ENCODE measurements at regions not wholly inside any gene's neighbourhood (a gene's known extent, or its start where the extent isn't known, plus 50 kb on each side); places are given as distances from the start of the nearest gene placed in this dataset. TPM values are rescaled to one million over a fixed set of nuclear protein-coding genes. Genes with fewer than 3 reads are reported as not detected.

DNA sequence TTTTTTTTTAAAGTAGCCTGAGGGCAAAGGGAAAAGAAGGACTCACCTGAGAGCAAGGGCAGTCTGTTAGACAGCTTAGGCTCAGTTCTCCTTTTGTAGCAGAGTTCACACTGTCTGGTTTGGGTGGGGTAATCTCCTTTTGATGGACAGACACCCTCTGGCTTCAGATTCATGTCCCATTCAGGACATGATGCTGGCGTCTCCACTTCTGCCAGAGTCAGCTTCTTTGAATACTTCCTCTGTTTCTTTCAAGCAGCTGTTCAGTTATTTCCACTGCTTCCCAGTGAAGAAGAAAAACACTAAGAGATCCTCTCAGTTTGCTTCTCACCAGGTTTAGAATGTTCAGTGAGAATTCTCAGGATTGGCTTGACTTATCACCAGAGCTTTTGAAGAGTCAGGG lies 79.0 kb upstream of the HSD17B12 start:
- Histone ChIP-seq H3K9me3 (replicated peaks) (peaks cover 10% of the 10 kb centered on the region), H3K4me3 (no peak overlapping the region), H3K27ac (replicated peaks) (no peak overlapping the region), H3K4me1 (no peaks in the 10 kb centered on the region), H3K27me3 (ENCODE audit: low read depth) (peaks cover 80% of the 10 kb centered on the region), H3K36me3 (no peaks in the 10 kb centered on the region)
- no peak for TF ChIP-seq CTCF (IDR thresholded peaks at IDR 0.05; ENCODE audit: borderline replicate concordance)
- intact Hi-C loops (cut with micrococcal nuclease), result no loop called here
- no peak for DNase-seq

GRCh38 chr11:43602670-43603069 lies 77.9 kb upstream of the HSD17B12 start:
- no peak overlapping the region for H3K4me3 ChIP-seq
- intact Hi-C loops (cut with micrococcal nuclease), result no loop called here
- H3K4me1 ChIP-seq, result no peaks in the 10 kb centered on the region
- no peaks in the 10 kb centered on the region for H3K36me3 ChIP-seq
- DNase-seq, result no peak
- peaks cover 10% of the 10 kb centered on the region for H3K9me3 ChIP-seq (replicated peaks)
- H3K27me3 ChIP-seq (ENCODE audit: low read depth), result peaks cover 74% of the 10 kb centered on the region
- TF ChIP-seq CTCF (IDR thresholded peaks at IDR 0.05; ENCODE audit: borderline replicate concordance), result no peak
- no peak overlapping the region for H3K27ac ChIP-seq (replicated peaks)

DNA sequence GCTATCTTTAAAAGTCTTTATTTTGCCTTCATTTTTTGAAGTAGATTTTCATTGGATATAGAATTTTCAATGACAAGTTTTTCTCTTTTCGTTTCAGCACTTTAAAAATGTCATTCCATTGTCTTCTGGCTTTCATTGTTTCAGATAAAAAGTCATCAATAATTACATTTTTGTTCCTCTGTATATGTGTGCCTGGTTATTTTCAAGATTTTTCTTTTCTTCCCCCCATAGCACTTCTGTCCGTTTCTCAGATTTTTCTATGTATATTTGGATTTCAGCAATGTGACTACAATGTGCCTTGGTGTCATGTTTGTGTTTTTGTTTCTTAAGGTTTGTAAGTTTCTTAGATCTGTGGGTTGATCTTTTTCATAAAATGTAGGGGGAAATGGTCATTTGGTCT lies 66.3 kb upstream of the HSD17B12 start:
- peaks cover 24% of the 10 kb centered on the region for H3K27me3 ChIP-seq (ENCODE audit: low read depth)
- intact Hi-C loops (cut with micrococcal nuclease), result no loop called here
- H3K9me3 ChIP-seq (replicated peaks), result peaks cover 26% of the 10 kb centered on the region
- no peak for TF ChIP-seq CTCF (IDR thresholded peaks at IDR 0.05; ENCODE audit: borderline replicate concordance)
- no peaks in the 10 kb centered on the region for H3K4me1 ChIP-seq
- H3K36me3 ChIP-seq, result no peaks in the 10 kb centered on the region
- no peak overlapping the region for H3K27ac ChIP-seq (replicated peaks)
- DNase-seq, result no peak
- H3K4me3 ChIP-seq, result no peak overlapping the region

DNA sequence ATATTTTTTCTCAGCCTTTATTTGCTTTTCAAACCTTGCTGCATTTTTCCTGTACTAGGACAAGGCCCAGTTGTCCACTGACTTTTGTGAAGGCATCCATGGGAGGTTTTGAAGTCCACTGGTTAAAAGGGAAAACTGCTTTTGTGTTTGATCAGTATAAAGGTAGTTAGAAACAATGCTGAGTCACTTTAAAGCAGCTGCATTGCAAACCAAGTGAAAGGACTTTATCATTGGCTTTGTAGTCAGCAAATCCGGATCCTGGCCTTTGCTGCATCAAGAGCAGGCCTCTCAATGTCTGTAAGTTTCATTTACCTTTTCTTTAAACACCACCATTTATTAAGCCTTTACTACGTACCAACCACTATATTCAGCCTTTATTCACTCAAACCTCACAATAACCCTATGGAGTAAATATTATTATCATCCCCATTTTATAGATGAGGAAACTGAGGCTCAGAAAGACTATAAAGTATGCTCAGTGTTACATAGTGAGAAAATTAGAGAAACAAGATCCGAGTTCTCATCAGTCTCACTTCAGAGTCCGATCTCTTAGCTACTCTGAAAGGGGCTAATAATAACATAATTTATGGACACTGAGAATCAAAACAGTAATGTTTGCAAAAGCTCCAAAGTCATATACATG lies 60.6 kb upstream of the HSD17B12 start:
- DNase-seq, result no peak
- no peaks in the 10 kb centered on the region for H3K36me3 ChIP-seq
- H3K27me3 ChIP-seq (ENCODE audit: low read depth), result peaks cover 55% of the 10 kb centered on the region
- TF ChIP-seq CTCF (IDR thresholded peaks at IDR 0.05; ENCODE audit: borderline replicate concordance), result no peak
- no peak overlapping the region for H3K4me3 ChIP-seq
- intact Hi-C loops (cut with micrococcal nuclease), result no loop called here
- no peak overlapping the region for H3K27ac ChIP-seq (replicated peaks)
- no peaks in the 10 kb centered on the region for H3K4me1 ChIP-seq
- H3K9me3 ChIP-seq (replicated peaks), result peaks cover 6% of the 10 kb centered on the region

DNA sequence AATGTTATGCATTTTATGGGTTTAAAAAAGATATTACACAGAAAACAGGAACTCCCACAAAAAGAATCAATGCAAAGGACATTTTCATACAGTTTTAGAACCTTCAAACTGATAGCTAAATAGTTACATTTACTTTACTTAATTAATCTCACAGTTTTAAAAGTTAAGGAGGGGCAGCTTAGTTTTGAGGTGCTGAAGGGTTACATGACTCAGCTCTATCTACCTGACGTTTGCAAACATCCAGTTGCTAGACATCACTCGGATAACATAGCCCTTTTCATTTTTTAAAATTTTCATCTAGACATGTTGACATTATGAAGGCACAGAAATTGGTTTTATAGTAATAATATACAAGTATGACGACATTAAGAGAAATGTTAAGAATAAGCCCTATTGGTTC lies 53.7 kb upstream of the HSD17B12 start:
- no peak for DNase-seq
- H3K4me3 ChIP-seq, result no peak overlapping the region
- H3K4me1 ChIP-seq, result no peaks in the 10 kb centered on the region
- no peaks in the 10 kb centered on the region for H3K9me3 ChIP-seq (replicated peaks)
- no peak for TF ChIP-seq CTCF (IDR thresholded peaks at IDR 0.05; ENCODE audit: borderline replicate concordance)
- no peaks in the 10 kb centered on the region for H3K36me3 ChIP-seq
- intact Hi-C loops (cut with micrococcal nuclease), result no loop called here
- no peak overlapping the region for H3K27ac ChIP-seq (replicated peaks)
- H3K27me3 ChIP-seq (ENCODE audit: low read depth), result peaks cover 86% of the 10 kb centered on the region

Small RNA genes in the stretch of these regions (microRNA-seq; reads per million reads assigned to microRNA genes)
- gene MIR129-2, result not detected
- gene MIR670, result not detected
